Endodermal cell (in vitro differentiated cells): ENCODE measurements at regions not wholly inside any gene's neighbourhood (a gene's known extent, or its start where the extent isn't known, plus 50 kb on each side); places are given as distances from the start of the nearest gene placed in this dataset.

ENCODE experiments used
- DNase-seq: peaks from one replicate; pipeline ENCODE4 v3.0.0-alpha.2; 2017
- H3K27ac ChIP-seq: 2 replicates; pipeline ENCODE4 v1.5.1; 2013; ENCODE audit warnings: mild to moderate bottlenecking, low read depth, low read length, moderate library complexity
- H3K27me3 ChIP-seq: 2 replicates; pipeline ENCODE4 v1.6.1; 2013; ENCODE audit warnings: mild to moderate bottlenecking, low read length, moderate library complexity; ENCODE audit not compliant: insufficient read depth, control insufficient read depth, poor library complexity, severe bottlenecking
- H3K36me3 ChIP-seq: 2 replicates; pipeline ENCODE4 v1.7.0; 2013; ENCODE audit warnings: mild to moderate bottlenecking, low read length, moderate library complexity; ENCODE audit not compliant: control insufficient read depth, insufficient read depth
- H3K4me1 ChIP-seq: one replicate; pipeline ENCODE4 v1.7.0; 2013; ENCODE audit warnings: low read length; ENCODE audit not compliant: control insufficient read depth, insufficient read depth
- H3K4me3 ChIP-seq: 2 replicates; pipeline ENCODE4 v1.5.1; 2013; ENCODE audit warnings: mild to moderate bottlenecking, low read length, moderate library complexity
- H3K9ac ChIP-seq: 2 replicates; pipeline ENCODE4 v1.6.1; 2013; ENCODE audit warnings: mild to moderate bottlenecking, low read length, moderate library complexity; ENCODE audit not compliant: poor library complexity, severe bottlenecking; ENCODE audit errors: extremely low read depth
- H3K9me3 ChIP-seq: 2 replicates; pipeline ENCODE4 v1.6.1; 2013; ENCODE audit warnings: mild to moderate bottlenecking, low read length, moderate library complexity; ENCODE audit not compliant: control insufficient read depth
- H3K27ac Mint-ChIP-seq: 2 replicates; pipeline ENCODE4 v1.8.0; 2020; ENCODE audit warnings: mixed read lengths
- H3K27me3 Mint-ChIP-seq: 2 replicates; pipeline ENCODE4 v1.8.0; 2021; ENCODE audit warnings: mild to moderate bottlenecking, mixed read lengths; ENCODE audit not compliant: insufficient read depth
- H3K36me3 Mint-ChIP-seq: 2 replicates; pipeline ENCODE4 v1.8.0; 2020; ENCODE audit warnings: low read depth, mixed read lengths
- H3K4me1 Mint-ChIP-seq: 2 replicates; pipeline ENCODE4 v1.8.0; 2020; ENCODE audit warnings: mixed read lengths
- H3K4me3 Mint-ChIP-seq: 2 replicates; pipeline ENCODE4 v1.8.0; 2020; ENCODE audit warnings: mild to moderate bottlenecking, moderate library complexity, mixed read lengths
- H3K9me3 Mint-ChIP-seq: 2 replicates; pipeline ENCODE4 v1.8.0; 2020; ENCODE audit warnings: mild to moderate bottlenecking, mixed read lengths
- CTCF ChIP-seq: fragments of 200-600 bp; sonication (generic); conservative IDR thresholded peaks from 2 replicates; pipeline ENCODE4 v1.5.0; 2021; ENCODE audit warnings: antibody characterized with exemption, mild to moderate bottlenecking
- WGBS, 2 experiments: methylation state at CpG; one replicate each; pipeline versions ENCODE4 v1.1.5 to v1.1.7; 2013; ENCODE audit warnings: missing lambda C conversion rate in 2 of 2, mixed read lengths in 1 of 2; ENCODE audit not compliant: insufficient coverage in 1 of 2, insufficient read length in 1 of 2; 5-methylcytosine and 5-hydroxymethylcytosine counted together

- Histone ChIP-seq H3K36me3 (no peaks in the 10 kb centered on the region), H3K9ac (no peak overlapping the region), H3K4me1 (no peaks in the 10 kb centered on the region), H3K4me3 (no peak overlapping the region), H3K9me3 (no peaks in the 10 kb centered on the region), H3K27ac (no peak overlapping the region), H3K27me3 (no peaks in the 10 kb centered on the region)
- H3K4me1 Mint-ChIP-seq, result peaks cover 5% of the 10 kb centered on the region
- WGBS, 2 experiments, result 93 to 100% methylated on average over 2 of the region's 2 CpGs
- no peaks in the 10 kb centered on the region for H3K9me3 Mint-ChIP-seq
- H3K4me3 Mint-ChIP-seq, result no peak overlapping the region
- no peak overlapping the region for H3K27ac Mint-ChIP-seq
- no peaks in the 10 kb centered on the region for H3K36me3 Mint-ChIP-seq
- no peaks in the 10 kb centered on the region for H3K27me3 Mint-ChIP-seq
- TF ChIP-seq CTCF, result no peak
- no peak for DNase-seq
These were observed 51.4 kb upstream of the CHMP2B start for GRCh38 chr3:87175732-87176131.

- 94 to 100% methylated on average over 1 to 2 of the region's 2 CpGs for WGBS, 2 experiments
- H3K36me3 ChIP-seq, result no peaks in the 10 kb centered on the region
- H3K27ac Mint-ChIP-seq, result no peak overlapping the region
- no peak for TF ChIP-seq CTCF
- H3K4me3 ChIP-seq, result no peak overlapping the region
- H3K27me3 Mint-ChIP-seq, result no peaks in the 10 kb centered on the region
- H3K27ac ChIP-seq, result no peak overlapping the region
- H3K36me3 Mint-ChIP-seq, result no peaks in the 10 kb centered on the region
- H3K27me3 ChIP-seq, result no peaks in the 10 kb centered on the region
- no peaks in the 10 kb centered on the region for H3K9me3 ChIP-seq
- H3K9me3 Mint-ChIP-seq, result no peaks in the 10 kb centered on the region
- H3K9ac ChIP-seq, result no peak overlapping the region
- no peak for DNase-seq
- peaks cover 5% of the 10 kb centered on the region for H3K4me1 Mint-ChIP-seq
- H3K4me3 Mint-ChIP-seq, result no peak overlapping the region
- H3K4me1 ChIP-seq, result no peaks in the 10 kb centered on the region
These were observed 53.3 kb upstream of the CHMP2B start for GRCh38 chr3:87173776-87174175.

GRCh38 chr3:87173071-87173470 lies 54.0 kb upstream of the CHMP2B start:
- TF ChIP-seq CTCF, result no peak
- peaks cover 7% of the 10 kb centered on the region for H3K4me1 Mint-ChIP-seq
- no peaks in the 10 kb centered on the region for H3K27me3 Mint-ChIP-seq
- H3K36me3 Mint-ChIP-seq, result no peaks in the 10 kb centered on the region
- Histone ChIP-seq H3K36me3 (no peaks in the 10 kb centered on the region), H3K9me3 (no peaks in the 10 kb centered on the region), H3K27ac (no peak overlapping the region), H3K9ac (no peak overlapping the region), H3K27me3 (no peaks in the 10 kb centered on the region), H3K4me3 (no peak overlapping the region), H3K4me1 (no peaks in the 10 kb centered on the region)
- no peak for DNase-seq
- H3K4me3 Mint-ChIP-seq, result no peak overlapping the region
- no peaks in the 10 kb centered on the region for H3K9me3 Mint-ChIP-seq
- no peak overlapping the region for H3K27ac Mint-ChIP-seq
- 94 to 100% methylated on average over 1 to 3 of the region's 3 CpGs for WGBS, 2 experiments
